Testis (tissue), 2 donors: ENCODE measurements at regions not wholly inside any gene's neighbourhood (a gene's known extent, or its start where the extent isn't known, plus 50 kb on each side); places are given as distances from the start of the nearest gene placed in this dataset.

ENCODE experiments used
- POLR2A ChIP-seq: fragments of 450-650 bp; IDR thresholded peaks from one replicate; pipeline ENCODE4 v1.6.1; 2017; ENCODE audit warnings: antibody characterized with exemption, mild to moderate bottlenecking, moderate library complexity
- TF ChIP-seq, protein P1 (sequence below), 3 experiments: fragments of 450-650 bp in 2 of 3; fragments of 200-600 bp in 1 of 3; sonication (generic) in 1 of 3; IDR thresholded peaks; one replicate each; pipeline ENCODE4 v1.5.1; 2016 to 2019; ENCODE audit warnings: antibody characterized with exemption in 3 of 3, mild to moderate bottlenecking in 2 of 3, moderate library complexity in 1 of 3

DNA sequence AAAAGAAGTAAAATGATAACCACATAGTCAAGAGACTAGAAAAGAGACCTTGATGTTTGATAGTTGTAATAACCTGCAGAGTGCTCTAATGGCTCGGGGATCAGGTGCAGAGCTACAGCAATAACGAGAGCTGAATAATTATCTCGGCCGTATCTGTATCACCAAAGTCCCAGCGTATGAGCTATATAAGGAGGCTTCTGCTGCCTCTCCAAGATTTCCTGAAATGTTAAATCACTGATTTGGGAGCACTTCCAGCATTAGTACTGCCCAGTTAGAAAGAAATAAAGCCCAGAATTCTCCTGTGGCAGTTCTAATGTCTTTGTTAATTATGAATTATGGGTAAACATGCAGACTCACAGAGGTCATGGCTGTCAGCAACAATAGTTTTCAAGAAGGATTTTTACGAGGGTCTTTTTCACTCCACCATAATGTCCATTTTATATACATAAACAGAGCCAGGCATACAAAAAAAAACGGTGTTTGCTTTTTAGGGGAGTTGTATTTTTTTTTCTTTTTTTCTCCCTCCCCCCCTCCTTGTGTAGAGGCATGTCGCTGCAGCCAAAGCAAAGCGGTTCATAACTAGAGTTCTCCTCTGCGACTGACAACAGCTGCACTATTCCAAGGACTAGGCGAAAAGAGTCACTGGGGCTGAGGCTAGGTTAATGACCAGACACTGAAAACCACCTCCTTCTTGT is 168.3 kb upstream of the VRK2 start:
- no peak for TF ChIP-seq POLR2A
- TF ChIP-seq, protein P1, sequence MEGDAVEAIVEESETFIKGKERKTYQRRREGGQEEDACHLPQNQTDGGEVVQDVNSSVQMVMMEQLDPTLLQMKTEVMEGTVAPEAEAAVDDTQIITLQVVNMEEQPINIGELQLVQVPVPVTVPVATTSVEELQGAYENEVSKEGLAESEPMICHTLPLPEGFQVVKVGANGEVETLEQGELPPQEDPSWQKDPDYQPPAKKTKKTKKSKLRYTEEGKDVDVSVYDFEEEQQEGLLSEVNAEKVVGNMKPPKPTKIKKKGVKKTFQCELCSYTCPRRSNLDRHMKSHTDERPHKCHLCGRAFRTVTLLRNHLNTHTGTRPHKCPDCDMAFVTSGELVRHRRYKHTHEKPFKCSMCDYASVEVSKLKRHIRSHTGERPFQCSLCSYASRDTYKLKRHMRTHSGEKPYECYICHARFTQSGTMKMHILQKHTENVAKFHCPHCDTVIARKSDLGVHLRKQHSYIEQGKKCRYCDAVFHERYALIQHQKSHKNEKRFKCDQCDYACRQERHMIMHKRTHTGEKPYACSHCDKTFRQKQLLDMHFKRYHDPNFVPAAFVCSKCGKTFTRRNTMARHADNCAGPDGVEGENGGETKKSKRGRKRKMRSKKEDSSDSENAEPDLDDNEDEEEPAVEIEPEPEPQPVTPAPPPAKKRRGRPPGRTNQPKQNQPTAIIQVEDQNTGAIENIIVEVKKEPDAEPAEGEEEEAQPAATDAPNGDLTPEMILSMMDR (IDR thresholded peaks at IDR 0.05): no peak
